Stimulated activated naive CD8-positive, alpha-beta T cell treated with anti-CD3 and anti-CD28 coated beads, Interleukin-15, Interleukin-2, amounts not matched to agents 100 ng/mL and 50 ng/mL, for 24 hours (primary cell): ENCODE measurements at regions not wholly inside any gene's neighbourhood (a gene's known extent, or its start where the extent isn't known, plus 50 kb on each side); places are given as distances from the start of the nearest gene placed in this dataset.

Experiments used
- H3K27ac Mint-ChIP-seq: one replicate; pipeline ENCODE4 v1.8.0; 2021; ENCODE audit warnings: mild to moderate bottlenecking, mixed read lengths
- H3K27me3 Mint-ChIP-seq: one replicate; pipeline ENCODE4 v1.8.0; 2021; ENCODE audit warnings: mixed read lengths
- H3K36me3 Mint-ChIP-seq: one replicate; pipeline ENCODE4 v1.8.0; 2021; ENCODE audit warnings: low read depth, mixed read lengths
- H3K4me1 Mint-ChIP-seq: one replicate; pipeline ENCODE4 v1.8.0; 2021; ENCODE audit warnings: low read depth, mixed read lengths
- H3K4me3 Mint-ChIP-seq: one replicate; pipeline ENCODE4 v1.8.0; 2021; ENCODE audit warnings: mild to moderate bottlenecking, mixed read lengths
- H3K9me3 Mint-ChIP-seq: one replicate; pipeline ENCODE4 v1.8.0; 2021; ENCODE audit warnings: mixed read lengths

- H3K4me1 Mint-ChIP-seq: no peaks in the 10 kb centered on the region
- H3K4me3 Mint-ChIP-seq: no peak overlapping the region
- H3K27me3 Mint-ChIP-seq: peaks cover 3% of the 10 kb centered on the region
- H3K9me3 Mint-ChIP-seq: peaks cover 11% of the 10 kb centered on the region
- H3K36me3 Mint-ChIP-seq: no peaks in the 10 kb centered on the region
- no peak overlapping the region for H3K27ac Mint-ChIP-seq
These were observed 273.0 kb downstream of the ELAVL2 start for GRCh38 chr9:23552876-23553601.

- H3K36me3 Mint-ChIP-seq: no peaks in the 10 kb centered on the region
- peaks cover 3% of the 10 kb centered on the region for H3K27me3 Mint-ChIP-seq
These were observed 271.4 kb downstream of the ELAVL2 start for GRCh38 chr9:23554686-23555085.

GRCh38 chr9:23555851-23556250 lies 270.2 kb downstream of the ELAVL2 start:
- no peak overlapping the region for H3K27ac Mint-ChIP-seq
- H3K4me3 Mint-ChIP-seq: no peak overlapping the region
- no peaks in the 10 kb centered on the region for H3K4me1 Mint-ChIP-seq
- peaks cover 3% of the 10 kb centered on the region for H3K27me3 Mint-ChIP-seq
- H3K36me3 Mint-ChIP-seq: no peaks in the 10 kb centered on the region
- peaks cover 11% of the 10 kb centered on the region for H3K9me3 Mint-ChIP-seq

More at GRCh38 chr9:23554686-23555085, 271.4 kb downstream of the ELAVL2 start:
- H3K9me3 Mint-ChIP-seq: peaks cover 11% of the 10 kb centered on the region
- no peaks in the 10 kb centered on the region for H3K4me1 Mint-ChIP-seq
- H3K4me3 Mint-ChIP-seq: no peak overlapping the region
- no peak overlapping the region for H3K27ac Mint-ChIP-seq

GRCh38 chr9:23556459-23556858 lies 269.6 kb downstream of the ELAVL2 start:
- Mint-ChIP-seq H3K27ac (no peak overlapping the region), H3K36me3 (no peaks in the 10 kb centered on the region), H3K27me3 (peaks cover 3% of the 10 kb centered on the region), H3K4me1 (no peaks in the 10 kb centered on the region), H3K4me3 (no peak overlapping the region), H3K9me3 (peaks cover 11% of the 10 kb centered on the region)

DNA sequence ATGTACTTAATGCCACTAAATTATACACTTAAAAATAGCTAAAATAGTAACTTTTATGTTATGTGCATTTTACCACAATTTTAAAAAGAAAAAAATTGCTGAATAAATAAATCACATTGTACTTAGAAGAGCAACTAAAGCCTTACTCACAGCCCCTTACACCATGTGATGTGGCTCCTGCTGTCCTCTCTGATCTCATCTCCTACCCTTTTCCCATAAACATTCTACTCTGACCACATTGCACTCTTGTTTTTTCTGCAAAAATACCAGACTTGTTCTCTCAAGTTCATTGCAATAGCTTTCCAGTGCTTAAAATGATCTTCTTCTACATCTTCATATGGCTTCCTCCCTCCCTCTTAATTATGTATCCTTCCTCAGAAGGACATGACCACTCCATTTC lies 268.4 kb downstream of the ELAVL2 start:
- H3K9me3 Mint-ChIP-seq: peaks cover 11% of the 10 kb centered on the region
- no peaks in the 10 kb centered on the region for H3K36me3 Mint-ChIP-seq
- H3K4me1 Mint-ChIP-seq: no peaks in the 10 kb centered on the region
- no peak overlapping the region for H3K4me3 Mint-ChIP-seq
- peaks cover 3% of the 10 kb centered on the region for H3K27me3 Mint-ChIP-seq
- no peak overlapping the region for H3K27ac Mint-ChIP-seq

DNA sequence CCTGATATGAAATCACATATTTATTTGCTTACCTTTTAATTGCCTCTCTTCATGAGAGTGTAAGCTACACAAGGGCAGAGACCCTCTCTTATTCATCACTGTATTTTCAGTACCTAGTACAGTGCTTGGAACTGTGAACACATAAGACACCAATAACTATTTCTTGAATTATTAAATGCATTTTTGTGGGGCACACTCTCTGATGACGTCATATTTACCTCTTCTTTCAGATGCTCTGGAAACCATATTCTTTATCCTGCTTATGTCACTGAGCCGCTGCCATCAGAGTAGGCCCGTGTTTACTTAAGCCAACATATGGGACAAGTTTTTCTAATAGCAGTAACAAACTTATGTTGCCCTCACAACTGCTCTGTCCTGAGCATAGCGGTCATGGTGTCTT lies 266.5 kb downstream of the ELAVL2 start:
- no peaks in the 10 kb centered on the region for H3K36me3 Mint-ChIP-seq
- peaks cover 11% of the 10 kb centered on the region for H3K9me3 Mint-ChIP-seq
- peaks cover 3% of the 10 kb centered on the region for H3K27me3 Mint-ChIP-seq
- no peak overlapping the region for H3K4me3 Mint-ChIP-seq
- no peaks in the 10 kb centered on the region for H3K4me1 Mint-ChIP-seq
- H3K27ac Mint-ChIP-seq: no peak overlapping the region

- no peak overlapping the region for H3K27ac Mint-ChIP-seq
- no peaks in the 10 kb centered on the region for H3K36me3 Mint-ChIP-seq
- H3K4me1 Mint-ChIP-seq: no peaks in the 10 kb centered on the region
- H3K4me3 Mint-ChIP-seq: no peak overlapping the region
- no peaks in the 10 kb centered on the region for H3K9me3 Mint-ChIP-seq
- H3K27me3 Mint-ChIP-seq: no peaks in the 10 kb centered on the region
These were observed 262.5 kb downstream of the ELAVL2 start for GRCh38 chr9:23563517-23563916.

GRCh38 chr9:23567516-23568165 lies 258.4 kb downstream of the ELAVL2 start:
- Mint-ChIP-seq H3K27ac (no peak overlapping the region), H3K36me3 (no peaks in the 10 kb centered on the region), H3K4me3 (no peak overlapping the region), H3K9me3 (no peaks in the 10 kb centered on the region), H3K27me3 (no peaks in the 10 kb centered on the region), H3K4me1 (no peaks in the 10 kb centered on the region)

- Mint-ChIP-seq H3K4me1 (no peaks in the 10 kb centered on the region), H3K27me3 (no peaks in the 10 kb centered on the region), H3K36me3 (no peaks in the 10 kb centered on the region), H3K9me3 (no peaks in the 10 kb centered on the region), H3K27ac (no peak overlapping the region), H3K4me3 (no peak overlapping the region)
These were observed 254.5 kb downstream of the ELAVL2 start for GRCh38 chr9:23571414-23572104.

DNA sequence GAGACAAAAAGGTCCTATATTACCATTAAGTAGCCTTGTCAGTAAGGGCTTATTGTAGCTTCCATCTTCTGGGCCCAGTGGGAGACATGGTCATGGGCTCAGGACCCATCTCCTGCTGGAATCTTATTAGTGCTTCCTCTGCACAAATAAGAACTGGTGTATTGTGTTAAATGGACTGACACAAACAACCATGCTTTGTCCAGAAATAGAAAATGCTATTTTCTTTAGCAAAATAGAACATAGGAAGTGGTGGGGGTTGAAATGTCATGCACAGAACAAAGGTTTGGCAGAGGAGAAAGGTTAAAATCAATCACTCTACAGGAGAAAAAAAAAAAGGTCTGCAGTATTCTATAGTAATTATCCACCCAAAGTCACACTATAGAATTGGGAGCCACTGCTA lies 252.2 kb downstream of the ELAVL2 start:
- Mint-ChIP-seq H3K4me3 (no peak overlapping the region), H3K9me3 (peaks cover 3% of the 10 kb centered on the region), H3K4me1 (no peaks in the 10 kb centered on the region), H3K27me3 (no peaks in the 10 kb centered on the region), H3K27ac (no peak overlapping the region), H3K36me3 (no peaks in the 10 kb centered on the region)

GRCh38 chr9:23577611-23578010 lies 248.4 kb downstream of the ELAVL2 start:
- Mint-ChIP-seq H3K4me3 (no peak overlapping the region), H3K27ac (no peak overlapping the region), H3K36me3 (no peaks in the 10 kb centered on the region), H3K4me1 (no peaks in the 10 kb centered on the region), H3K9me3 (peaks cover 3% of the 10 kb centered on the region), H3K27me3 (no peaks in the 10 kb centered on the region)

GRCh38 chr9:23581931-23582330 lies 244.1 kb downstream of the ELAVL2 start:
- Mint-ChIP-seq H3K36me3 (no peaks in the 10 kb centered on the region), H3K4me1 (no peaks in the 10 kb centered on the region), H3K4me3 (no peak overlapping the region), H3K27me3 (no peaks in the 10 kb centered on the region), H3K27ac (no peak overlapping the region), H3K9me3 (peaks cover 3% of the 10 kb centered on the region)

DNA sequence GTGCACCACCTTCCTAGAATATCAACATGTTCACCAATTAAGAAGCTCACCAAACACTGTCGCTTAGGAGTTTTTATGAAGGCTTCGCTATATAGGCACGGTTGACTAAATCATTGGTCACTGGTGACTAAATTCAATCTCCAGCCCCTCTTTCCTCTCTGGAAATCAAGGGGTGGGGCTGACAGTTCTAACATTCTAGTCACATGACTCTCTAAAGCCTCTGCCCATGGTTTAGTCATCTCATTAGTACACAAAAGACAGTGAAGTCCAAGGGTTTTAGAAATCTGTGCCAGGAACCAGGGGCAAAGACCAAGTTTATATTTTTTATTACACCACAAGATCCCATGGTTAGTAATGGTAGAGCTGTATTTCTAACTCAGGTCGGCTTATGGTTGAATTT lies 243.2 kb downstream of the ELAVL2 start:
- no peaks in the 10 kb centered on the region for H3K4me1 Mint-ChIP-seq
- H3K9me3 Mint-ChIP-seq: peaks cover 3% of the 10 kb centered on the region
- H3K27me3 Mint-ChIP-seq: no peaks in the 10 kb centered on the region
- no peaks in the 10 kb centered on the region for H3K36me3 Mint-ChIP-seq
- H3K4me3 Mint-ChIP-seq: no peak overlapping the region
- H3K27ac Mint-ChIP-seq: no peak overlapping the region

DNA sequence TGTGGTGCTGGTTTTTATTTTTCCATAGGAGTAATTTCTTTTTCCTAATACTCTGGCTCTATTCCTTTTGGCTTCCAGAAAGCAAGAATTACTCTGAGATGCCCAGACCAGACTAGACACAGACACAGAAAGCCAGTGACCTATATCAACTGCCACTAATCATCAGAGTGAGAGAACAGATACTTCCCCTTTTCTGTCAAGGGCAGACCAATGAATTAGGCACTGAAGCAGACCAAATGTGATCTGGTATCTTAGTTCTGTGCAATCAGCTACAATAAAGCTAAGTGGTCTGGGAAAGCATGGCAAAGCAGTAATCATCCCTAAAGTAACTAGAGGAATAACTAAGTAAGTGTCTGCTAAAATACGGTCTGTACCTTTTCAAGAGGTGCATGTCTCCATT lies 239.1 kb downstream of the ELAVL2 start:
- no peak overlapping the region for H3K4me3 Mint-ChIP-seq
- H3K27ac Mint-ChIP-seq: no peak overlapping the region
- H3K27me3 Mint-ChIP-seq: no peaks in the 10 kb centered on the region
- peaks cover 7% of the 10 kb centered on the region for H3K9me3 Mint-ChIP-seq
- H3K4me1 Mint-ChIP-seq: peaks cover 15% of the 10 kb centered on the region
- H3K36me3 Mint-ChIP-seq: no peaks in the 10 kb centered on the region

DNA sequence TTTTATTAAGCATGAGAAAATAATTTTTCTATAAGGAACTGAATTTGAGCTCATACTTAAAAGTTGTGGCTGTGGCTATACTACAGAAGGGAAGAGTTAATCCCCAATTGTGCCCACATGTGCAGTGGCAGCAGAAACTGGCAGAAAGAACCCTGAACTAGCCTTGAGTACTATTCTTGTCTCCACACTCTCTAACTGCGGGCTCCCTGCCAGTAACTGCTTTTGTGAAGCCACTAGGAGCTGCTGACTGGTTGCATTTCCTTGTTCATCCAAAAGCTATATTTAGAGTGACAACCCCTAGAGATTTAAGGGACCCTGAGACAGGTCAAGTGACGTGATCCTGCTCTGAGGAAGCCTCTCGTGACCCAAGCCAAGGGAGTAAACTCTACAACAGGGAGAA lies 238.6 kb downstream of the ELAVL2 start:
- H3K9me3 Mint-ChIP-seq: peaks cover 7% of the 10 kb centered on the region
- H3K36me3 Mint-ChIP-seq: no peaks in the 10 kb centered on the region
- no peaks in the 10 kb centered on the region for H3K27me3 Mint-ChIP-seq

More for the DNA sequence above, 238.6 kb downstream of the ELAVL2 start:
- peaks cover 15% of the 10 kb centered on the region for H3K4me1 Mint-ChIP-seq
- no peak overlapping the region for H3K4me3 Mint-ChIP-seq
- H3K27ac Mint-ChIP-seq: no peak overlapping the region
